Choroid plexus epithelial cell (primary cell): ENCODE measurements at regions not wholly inside any gene's neighbourhood (a gene's known extent, or its start where the extent isn't known, plus 50 kb on each side); places are given as distances from the start of the nearest gene placed in this dataset.

Experiments
- DNase-seq: peaks from one replicate; pipeline ENCODE4 v3.0.0-alpha.2; 2010; ENCODE audit warnings: low read depth
- H3K4me3 ChIP-seq: 2 replicates; pipeline ENCODE4 v1.5.1; 2011; ENCODE audit warnings: low read depth, mild to moderate bottlenecking, control low read depth, low read length, moderate library complexity
- CTCF ChIP-seq: conservative IDR thresholded peaks from 2 replicates; pipeline ENCODE4 v1.5.1; 2011; ENCODE audit warnings: low read depth, mild to moderate bottlenecking, control low read depth, inconsistent platforms, low read length, moderate library complexity

- no peak for TF ChIP-seq CTCF
- no peak for DNase-seq
- H3K4me3 ChIP-seq, result no peak overlapping the region
Observed at GRCh38 chr6:169038691-169039090, 215.0 kb downstream of the THBS2 start.

GRCh38 chr6:169035385-169036240 lies 218.0 kb downstream of the THBS2 start:
- DNase-seq, result peak; percentile 38
- no peak for TF ChIP-seq CTCF
- no peak overlapping the region for H3K4me3 ChIP-seq

DNA sequence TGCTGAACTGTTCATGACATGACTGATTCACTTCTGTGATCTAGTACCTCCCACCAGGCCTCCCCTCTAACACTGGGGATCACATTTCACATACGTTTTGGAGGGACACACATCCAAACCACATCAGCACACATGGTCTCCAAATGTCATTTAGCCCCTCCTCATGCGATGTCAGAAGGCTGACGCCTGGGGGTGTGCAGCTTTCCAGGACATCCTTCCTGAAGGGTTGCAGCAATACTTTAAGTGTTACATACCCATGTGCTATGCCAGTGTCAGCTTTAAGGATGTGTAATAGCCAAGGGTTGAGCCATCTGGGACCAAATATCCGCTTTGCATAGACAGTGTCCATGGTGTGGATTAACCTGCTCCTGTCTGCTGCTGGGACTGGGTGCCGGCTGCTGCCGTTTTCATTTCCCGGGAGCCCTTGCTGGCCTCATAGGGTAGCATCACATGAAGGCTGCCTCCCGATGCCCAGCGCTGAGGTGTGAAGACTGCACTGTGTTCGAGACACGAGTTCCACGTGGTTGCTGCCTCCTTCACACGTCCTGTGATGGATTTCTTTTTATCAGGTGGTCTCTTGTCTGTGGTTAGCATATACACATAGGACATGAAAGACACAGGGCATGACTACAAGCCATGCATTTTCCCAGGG lies 219.0 kb downstream of the THBS2 start:
- TF ChIP-seq CTCF, result no peak
- DNase-seq, result no peak
- H3K4me3 ChIP-seq, result no peak overlapping the region

GRCh38 chr6:169029861-169030260 lies 223.8 kb downstream of the THBS2 start:
- H3K4me3 ChIP-seq, result no peak overlapping the region
- no peak for TF ChIP-seq CTCF
- no peak for DNase-seq

DNA sequence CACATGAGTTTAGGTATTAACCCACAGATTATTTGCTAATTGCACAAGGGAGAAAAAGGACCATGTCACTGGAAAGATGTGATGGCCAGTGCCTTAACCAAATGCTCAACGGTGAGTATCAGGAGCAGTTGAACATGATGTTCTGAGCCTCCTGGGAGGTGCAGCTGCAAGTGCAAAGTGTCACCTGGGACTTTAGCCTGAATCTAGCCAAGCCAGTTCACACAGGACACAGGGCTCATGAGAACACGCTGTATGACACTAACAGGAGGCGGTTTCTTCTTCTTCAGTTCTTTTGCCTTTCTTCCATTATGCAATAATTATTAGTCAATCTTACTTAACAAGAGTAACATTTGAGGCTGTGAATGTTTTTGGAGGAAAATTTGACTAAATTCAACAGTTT lies 225.3 kb downstream of the THBS2 start:
- H3K4me3 ChIP-seq, result no peak overlapping the region
- DNase-seq, result no peak
- no peak for TF ChIP-seq CTCF

- no peak for TF ChIP-seq CTCF
- H3K4me3 ChIP-seq, result no peak overlapping the region
- no peak for DNase-seq
Observed at GRCh38 chr6:169026175-169026574, 227.5 kb downstream of the THBS2 start.

- no peak for TF ChIP-seq CTCF
- DNase-seq, result no peak
- H3K4me3 ChIP-seq, result no peak overlapping the region
Observed at GRCh38 chr6:169024047-169024660, 229.5 kb downstream of the THBS2 start.
